Activated T-helper 1 cell treated with anti-CD3 and anti-CD28 coated beads, Interleukin-2, amount 50 U/mL, for 16 hours (primary cell): ENCODE measurements at regions not wholly inside any gene's neighbourhood (a gene's known extent, or its start where the extent isn't known, plus 50 kb on each side); places are given as distances from the start of the nearest gene placed in this dataset.
"Not testable (repeated sequence)": the region's sequence is repeated elsewhere in the genome, so short reads cannot be mapped to it uniquely, and the experiment has no call there.

Source experiments
- DNase-seq, 2 donors: peaks; one replicate each; pipeline ENCODE4 v3.0.0-alpha.2; 2020; ENCODE audit warnings: low read depth in 1 of 2, low spot score in 1 of 2

GRCh38 chr15:30830961-30831360, 72.8 kb upstream of the FAN1 start:
- no peak for DNase-seq

GRCh38 chr15:30833379-30833778, 70.3 kb upstream of the FAN1 start:
- DNase-seq, result not testable (repeated sequence)

GRCh38 chr15:30841639-30842038, 62.1 kb upstream of the FAN1 start:
- not testable (repeated sequence) for DNase-seq

GRCh38 chr15:30842798-30843472, 60.8 kb upstream of the FAN1 start:
- DNase-seq, result not testable (repeated sequence)

- not testable (repeated sequence) for DNase-seq
Observed at GRCh38 chr15:30845536-30845935, 58.2 kb upstream of the FAN1 start.
